ENCODE measurements at regions not wholly inside any gene's neighbourhood (a gene's known extent, or its start where the extent isn't known, plus 50 kb on each side); places are given as distances from the start of the nearest gene placed in this dataset.

DNA sequence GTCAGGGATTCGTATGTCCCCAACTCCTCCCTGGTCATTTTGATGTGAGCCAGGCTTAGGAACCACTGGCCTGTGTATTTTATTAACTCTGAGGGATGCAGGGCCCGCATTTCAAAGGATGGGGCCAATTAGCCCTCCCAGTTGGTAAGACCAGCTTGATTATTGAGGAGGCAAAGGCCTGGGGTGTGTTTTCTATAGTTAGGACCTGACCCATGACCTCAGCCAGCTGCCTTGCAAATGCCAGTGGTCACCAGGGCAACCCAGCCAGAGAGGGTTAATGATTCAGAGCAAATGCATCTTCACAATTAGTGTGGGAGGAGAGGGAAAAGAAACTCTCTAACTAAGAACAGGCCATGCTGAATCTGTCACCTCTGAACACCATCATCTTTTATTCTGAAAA lies 835.4 kb downstream of the MAFB start:
- CTCF ChIA-PET: no interaction called here
- H3K27me3 ChIP-seq (ENCODE audit: control insufficient read depth in 2 of 2, insufficient read depth in 2 of 2, low read length in 2 of 2): no peaks in the 10 kb centered on the region
- H4K20me1 ChIP-seq (replicated peaks; ENCODE audit: control insufficient read depth, extremely low read depth, insufficient read depth, low read length): no peaks in the 10 kb centered on the region
- H3K9me1 ChIP-seq (replicated peaks; ENCODE audit: control insufficient read depth, extremely low read depth, insufficient read depth, low read length): no peaks in the 10 kb centered on the region
- no peak overlapping the region for H2AFZ ChIP-seq (ENCODE audit: low read depth, low read length)
- BruUV-seq (replicated peaks): no TSS peak
- intact Hi-C loops (cut with micrococcal nuclease) (no loop called here), dilution Hi-C loops (cut with MboI; ENCODE audit: extremely low pct_ligation_motif_present, low sequenced_read_pairs) (no loop called here)
- no peaks in the 10 kb centered on the region for H3K4me1 ChIP-seq (ENCODE audit: control insufficient read depth, extremely low read depth, insufficient read depth, low read length)
- no peak for DNase-seq (ENCODE audit: low read depth, low spot score)
- H3K4me2 ChIP-seq (ENCODE audit: insufficient read depth, low read length): no peak overlapping the region
- H3K9ac ChIP-seq (replicated peaks; ENCODE audit: extremely low read depth, insufficient read depth, low read length): no peak overlapping the region
- FAIRE-seq: no peak
- no peak overlapping the region for H3K27ac ChIP-seq (ENCODE audit: insufficient read depth, low read depth, low read length)
- H3K9me3 ChIP-seq (replicated peaks; ENCODE audit: control insufficient read depth, insufficient read depth, low read length): no peaks in the 10 kb centered on the region
- H3K4me3 ChIP-seq (replicated peaks in 1 of 3; ENCODE audit: insufficient read depth in 1 of 3, low read depth in 1 of 3, low read length in 3 of 3): no peak overlapping the region
- no peaks in the 10 kb centered on the region for H3K79me2 ChIP-seq (ENCODE audit: control insufficient read depth, insufficient read depth, low read length)
- POLR2A ChIA-PET: no interaction called here
- no peaks in the 10 kb centered on the region for H3K36me3 ChIP-seq (ENCODE audit: control insufficient read depth in 2 of 2, extremely low read depth in 1 of 2, insufficient read depth in 2 of 2, low read length in 2 of 2)
- TF ChIP-seq POLR2AphosphoS5 (IDR thresholded peaks at IDR 0.05; ENCODE audit: insufficient read depth, low read depth, low read length): no peak
- no peak for TF ChIP-seq EZH2 (IDR thresholded peaks at IDR 0.05; ENCODE audit: borderline replicate concordance, low read depth, low read length, severe bottlenecking)
- TF ChIP-seq, protein P1, sequence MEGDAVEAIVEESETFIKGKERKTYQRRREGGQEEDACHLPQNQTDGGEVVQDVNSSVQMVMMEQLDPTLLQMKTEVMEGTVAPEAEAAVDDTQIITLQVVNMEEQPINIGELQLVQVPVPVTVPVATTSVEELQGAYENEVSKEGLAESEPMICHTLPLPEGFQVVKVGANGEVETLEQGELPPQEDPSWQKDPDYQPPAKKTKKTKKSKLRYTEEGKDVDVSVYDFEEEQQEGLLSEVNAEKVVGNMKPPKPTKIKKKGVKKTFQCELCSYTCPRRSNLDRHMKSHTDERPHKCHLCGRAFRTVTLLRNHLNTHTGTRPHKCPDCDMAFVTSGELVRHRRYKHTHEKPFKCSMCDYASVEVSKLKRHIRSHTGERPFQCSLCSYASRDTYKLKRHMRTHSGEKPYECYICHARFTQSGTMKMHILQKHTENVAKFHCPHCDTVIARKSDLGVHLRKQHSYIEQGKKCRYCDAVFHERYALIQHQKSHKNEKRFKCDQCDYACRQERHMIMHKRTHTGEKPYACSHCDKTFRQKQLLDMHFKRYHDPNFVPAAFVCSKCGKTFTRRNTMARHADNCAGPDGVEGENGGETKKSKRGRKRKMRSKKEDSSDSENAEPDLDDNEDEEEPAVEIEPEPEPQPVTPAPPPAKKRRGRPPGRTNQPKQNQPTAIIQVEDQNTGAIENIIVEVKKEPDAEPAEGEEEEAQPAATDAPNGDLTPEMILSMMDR (IDR thresholded peaks at IDR 0.05; ENCODE audit: extremely low read depth in 1 of 2, insufficient read depth in 1 of 2, low read depth in 1 of 2, low read length in 2 of 2): no peak
- TF ChIP-seq JUN (IDR thresholded peaks at IDR 0.05; ENCODE audit: borderline replicate concordance, insufficient read depth, insufficient read length, low read depth): no peak
- no peak for TF ChIP-seq POLR2A (IDR thresholded peaks at IDR 0.05; ENCODE audit: low read depth, low read length)
- TF ChIP-seq FOS (IDR thresholded peaks at IDR 0.05; ENCODE audit: borderline replicate concordance, insufficient read depth, low read length): no peak
- TF ChIP-seq, protein P2, sequence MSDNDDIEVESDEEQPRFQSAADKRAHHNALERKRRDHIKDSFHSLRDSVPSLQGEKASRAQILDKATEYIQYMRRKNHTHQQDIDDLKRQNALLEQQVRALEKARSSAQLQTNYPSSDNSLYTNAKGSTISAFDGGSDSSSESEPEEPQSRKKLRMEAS (IDR thresholded peaks at IDR 0.05; ENCODE audit: insufficient read depth, insufficient read length): no peak
- TF ChIP-seq MYC (IDR thresholded peaks at IDR 0.05; ENCODE audit: low read depth, low read length): no peak
- no peak for TF ChIP-seq GATA2 (IDR thresholded peaks at IDR 0.05; ENCODE audit: insufficient read depth, insufficient read length, low read depth, low read length)
